HCT116 (cell line): ENCODE measurements at regions not wholly inside any gene's neighbourhood (a gene's known extent, or its start where the extent isn't known, plus 50 kb on each side); places are given as distances from the start of the nearest gene placed in this dataset.

Experiments
- ATAC-seq: fragments of 200-7000 bp; cut with Tn5 transposase; 2 replicates; pipeline ENCODE4 v1.9.1; 2020; ENCODE audit warnings: mild to moderate bottlenecking, moderate library complexity
- BruUV-seq: library from RNA; stranded (reverse); fragments of 400-500 nt; replicated peaks from 2 replicates; lab custom pipeline; 2021; lab: Mats Ljungman, UMichigan
- CTCF ChIA-PET: fragments of 300-600 bp; sonication (Branson Sonifier 250); formaldehyde crosslinking; loops from one replicate; lab custom pipeline; 2021; ENCODE audit warnings: antibody characterized with exemption; lab: Charles Lee
- POLR2A ChIA-PET: fragments of 300-600, 350-600 bp; sonication (Branson Sonifier 250); formaldehyde crosslinking; loops from one replicate; lab custom pipeline; 2021; ENCODE audit warnings: antibody characterized with exemption; lab: Charles Lee
- RAD21 ChIA-PET, 2 experiments: fragments of 300-600 bp; sonication (Branson Sonifier 250); formaldehyde crosslinking; loops; one replicate each; lab custom pipeline; 2023; ENCODE audit warnings: low total read pairs in 2 of 2; ENCODE audit not compliant: uncharacterized antibody in 2 of 2, unreplicated experiment in 2 of 2, low non-redundant PET in 1 of 2; lab: Charles Lee
- DNase-seq: peaks from one replicate; pipeline ENCODE4 v3.0.0-alpha.2; 2010; ENCODE audit warnings: low read depth, low spot score
- H2AFZ ChIP-seq: fragments of 200-600 bp; shearing (Covaris generic), sonication (generic); 2 replicates; pipeline ENCODE4 v1.6.1; 2017; ENCODE audit warnings: low read depth, mixed run types, mixed read lengths, antibody characterized with exemption, low read length; ENCODE audit not compliant: poor library complexity, severe bottlenecking
- H3K27ac ChIP-seq: 2 replicates; pipeline ENCODE4 v1.5.1; 2012; ENCODE audit warnings: low read depth, low read length
- H3K27me3 ChIP-seq: fragments of 200-600 bp; sonication (generic); 2 replicates; pipeline ENCODE4 v1.6.1; 2016; ENCODE audit warnings: mixed run types, low read length, mixed read lengths; ENCODE audit not compliant: insufficient read depth
- H3K36me3 ChIP-seq, 2 experiments: fragments of 200-500 bp in 1 of 2; fragments of 200-600 bp in 1 of 2; sonication (Bioruptor generic) in 1 of 2; sonication (generic) in 1 of 2; 2 replicates each; pipeline versions ENCODE4 v1.5.1 to v1.6.1; 2014 to 2016; ENCODE audit warnings: low read length in 2 of 2, inconsistent platforms in 1 of 2, mixed read lengths in 1 of 2, mixed run types in 1 of 2; ENCODE audit not compliant: insufficient read depth in 2 of 2, control insufficient read depth in 1 of 2
- H3K4me1 ChIP-seq, 2 experiments: fragments of 200-600 bp in 1 of 2; sonication (generic) in 1 of 2; 2 replicates each; pipeline versions ENCODE4 v1.5.1 to v1.6.1; 2012 to 2017; ENCODE audit warnings: low read length in 2 of 2, inconsistent platforms in 1 of 2, mild to moderate bottlenecking in 1 of 2, mixed read lengths in 1 of 2, mixed run types in 1 of 2, moderate library complexity in 1 of 2; ENCODE audit not compliant: insufficient read depth in 2 of 2, control insufficient read depth in 1 of 2
- H3K4me2 ChIP-seq: fragments of 200-600 bp; sonication (generic); 2 replicates; pipeline ENCODE4 v1.6.1; 2017; ENCODE audit warnings: mixed run types, low read length, mixed read lengths
- H3K4me3 ChIP-seq, 2 experiments: fragments of 200-600 bp in 1 of 2; sonication (generic) in 1 of 2; replicated peaks in 1 of 2; 2 replicates each; pipeline ENCODE4 v1.5.1; 2011 to 2016; ENCODE audit warnings: low read length in 2 of 2, control low read depth in 1 of 2, low read depth in 1 of 2, mild to moderate bottlenecking in 1 of 2, mixed read lengths in 1 of 2, mixed run types in 1 of 2
- H3K79me2 ChIP-seq: fragments of 200-600 bp; sonication (generic); 2 replicates; pipeline ENCODE4 v1.6.1; 2017; ENCODE audit warnings: mild to moderate bottlenecking, mixed run types, low read length, moderate library complexity, mixed read lengths; ENCODE audit not compliant: insufficient read depth
- H3K9ac ChIP-seq: fragments of 200-600 bp; sonication (generic); 2 replicates; pipeline ENCODE4 v1.6.1; 2016; ENCODE audit warnings: low read length, mixed read lengths
- H3K9me2 ChIP-seq: fragments of 200-600 bp; sonication (generic), shearing (Covaris generic); 2 replicates; pipeline ENCODE4 v1.6.1; 2017; ENCODE audit warnings: mixed run types, mild to moderate bottlenecking, moderate library complexity; ENCODE audit not compliant: insufficient read depth
- H3K9me3 ChIP-seq, 2 experiments: fragments of 200-500 bp in 1 of 2; fragments of 200-600 bp in 1 of 2; sonication (Bioruptor generic) in 1 of 2; sonication (generic) in 1 of 2; 2 replicates each; pipeline ENCODE4 v1.6.1; 2014 to 2017; ENCODE audit warnings: low read length in 2 of 2, mixed read lengths in 2 of 2, inconsistent platforms in 1 of 2, low read depth in 1 of 2, mild to moderate bottlenecking in 1 of 2, mixed run types in 1 of 2, moderate library complexity in 1 of 2; ENCODE audit not compliant: control insufficient read depth in 1 of 2, insufficient read depth in 1 of 2
- H4K20me1 ChIP-seq: fragments of 200-600 bp; sonication (generic), shearing (Covaris generic); 2 replicates; pipeline ENCODE4 v1.6.1; 2017; ENCODE audit warnings: mixed run types, mild to moderate bottlenecking, moderate library complexity; ENCODE audit not compliant: insufficient read depth
- ATF3 ChIP-seq: IDR thresholded peaks from 2 replicates; pipeline ENCODE4 v1.6.1; 2012
- CBX3 ChIP-seq: IDR thresholded peaks from 2 replicates; pipeline ENCODE4 v1.6.1; 2012; ENCODE audit warnings: low read depth
- CEBPB ChIP-seq: IDR thresholded peaks from 2 replicates; pipeline ENCODE4 v1.6.1; 2012; ENCODE audit warnings: low read depth
- EGR1 ChIP-seq: IDR thresholded peaks from 2 replicates; pipeline ENCODE4 v1.6.1; 2012; ENCODE audit warnings: low read depth
- ELF1 ChIP-seq: IDR thresholded peaks from 2 replicates; pipeline ENCODE4 v1.6.1; 2012; ENCODE audit warnings: low read depth, borderline replicate concordance
- EZH2 ChIP-seq: fragments of 200-600 bp; sonication (generic); IDR thresholded peaks from 2 replicates; pipeline ENCODE4 v1.6.1; 2017; ENCODE audit warnings: antibody characterized with exemption, mixed run types
- EZH2phosphoT487 ChIP-seq: fragments of 200-600 bp; IDR thresholded peaks from 2 replicates; pipeline ENCODE4 v1.6.1; 2018; ENCODE audit warnings: antibody characterized with exemption, borderline replicate concordance
- FOSL1 ChIP-seq: IDR thresholded peaks from 2 replicates; pipeline ENCODE4 v1.6.1; 2012; ENCODE audit warnings: low read depth
- MAX ChIP-seq: IDR thresholded peaks from 2 replicates; pipeline ENCODE4 v1.6.1; 2012
- POLR2A ChIP-seq: IDR thresholded peaks from 2 replicates; pipeline ENCODE4 v1.7.0; 2011; ENCODE audit warnings: borderline replicate concordance; ENCODE audit not compliant: insufficient read depth, insufficient read length; ENCODE audit errors: extremely low read depth
- POLR2AphosphoS5 ChIP-seq: IDR thresholded peaks from 2 replicates; pipeline ENCODE4 v1.6.1; 2011; ENCODE audit warnings: mild to moderate bottlenecking, low read depth, low read length, moderate library complexity
- RAD21 ChIP-seq: IDR thresholded peaks from 2 replicates; pipeline ENCODE4 v1.6.1; 2012; ENCODE audit warnings: low read depth, mild to moderate bottlenecking
- REST ChIP-seq: IDR thresholded peaks from 2 replicates; pipeline ENCODE4 v1.6.1; 2012; ENCODE audit warnings: low read depth
- SIN3A ChIP-seq: IDR thresholded peaks from 2 replicates; pipeline ENCODE4 v1.6.1; 2012; ENCODE audit warnings: low read depth
- SP1 ChIP-seq: IDR thresholded peaks from 2 replicates; pipeline ENCODE4 v1.6.1; 2012; ENCODE audit warnings: low read depth
- TCF7L2 ChIP-seq: IDR thresholded peaks from 2 replicates; pipeline ENCODE4 v1.7.0; 2011; ENCODE audit warnings: borderline replicate concordance, inconsistent platforms; ENCODE audit not compliant: insufficient read depth, insufficient read length; ENCODE audit errors: extremely low read depth
- ZBTB33 ChIP-seq: IDR thresholded peaks from 2 replicates; pipeline ENCODE4 v1.6.1; 2011; ENCODE audit warnings: mild to moderate bottlenecking, low read length, moderate library complexity; ENCODE audit not compliant: insufficient replicate concordance; ENCODE audit errors: extremely low read depth
- ZNF274 ChIP-seq: fragments of 200-500 bp; sonication (Bioruptor generic); IDR thresholded peaks from 2 replicates; pipeline ENCODE4 v1.6.1; 2014; ENCODE audit warnings: mild to moderate bottlenecking, low read depth, low read length, inconsistent platforms
- intact Hi-C: fragments of 100-400 bp; cut with micrococcal nuclease; formaldehyde crosslinking; loops from 2 replicates; pipeline ENCODE4 v1.10.0; 2022

- ChIA-PET POLR2A (no interaction called here), CTCF (no interaction called here), RAD21 (no interaction called here)
- Histone ChIP-seq H3K9me3 (no peaks in the 10 kb centered on the region), H3K79me2 (no peaks in the 10 kb centered on the region), H3K27ac (no peak overlapping the region), H3K9me2 (no peaks in the 10 kb centered on the region), H3K4me1 (no peaks in the 10 kb centered on the region), H3K4me2 (no peak overlapping the region), H3K36me3 (no peaks in the 10 kb centered on the region), H2AFZ (no peak overlapping the region), H3K4me3 (no peak overlapping the region), H3K9ac (no peak overlapping the region), H3K27me3 (peaks cover 5% of the 10 kb centered on the region; the same call in 1 of the 2 replicates), H4K20me1 (no peaks in the 10 kb centered on the region)
- no peak for TF ChIP-seq SIN3A
- TF ChIP-seq EZH2 = no peak
- TF ChIP-seq EZH2phosphoT487 = no peak
- no peak for TF ChIP-seq POLR2A
- no peak for TF ChIP-seq CBX3
- TF ChIP-seq MAX = no peak
- no peak for TF ChIP-seq POLR2AphosphoS5
- TF ChIP-seq TCF7L2 = no peak
- TF ChIP-seq SP1 = no peak
- TF ChIP-seq RAD21 = no peak
- no peak for TF ChIP-seq ZBTB33
- TF ChIP-seq ATF3 = no peak
- no peak for TF ChIP-seq FOSL1
- no peak for TF ChIP-seq ELF1
- no peak for TF ChIP-seq ZNF274
- TF ChIP-seq REST = no peak
- no peak for TF ChIP-seq CEBPB
- no peak for TF ChIP-seq EGR1
- no peak for ATAC-seq
- DNase-seq = no peak
- no TSS peak for BruUV-seq
- intact Hi-C loops = no loop called here
Observed at GRCh38 chr12:22746720-22747119, 121.7 kb downstream of the ETNK1 start.
